ENCODE measurements at regions not wholly inside any gene's neighbourhood (a gene's known extent, or its start where the extent isn't known, plus 50 kb on each side); places are given as distances from the start of the nearest gene placed in this dataset.
"Not testable (repeated sequence)": the region's sequence is repeated elsewhere in the genome, so short reads cannot be mapped to it uniquely, and the experiment has no call there.

DNA sequence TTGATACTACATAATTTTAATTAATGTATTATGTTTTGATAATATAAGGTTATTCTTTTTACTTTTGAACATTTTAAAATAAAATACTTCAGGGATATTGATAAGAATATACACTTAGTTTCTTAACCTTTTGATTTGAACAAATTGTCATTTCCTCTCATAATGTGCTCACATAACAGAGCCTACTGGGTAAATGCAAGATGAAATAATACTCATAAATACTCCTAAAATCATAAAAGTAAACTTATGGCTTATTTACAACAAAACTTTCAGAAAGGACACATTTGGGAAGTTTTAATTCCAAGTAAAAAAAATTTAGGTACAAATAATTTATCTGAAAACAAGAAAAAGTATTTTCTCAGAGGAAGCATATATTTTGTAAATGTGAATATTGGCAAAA, 101.6 kb upstream of the ABCB5 start:
- DNase-seq = no peak
- intact Hi-C loops (cut with DNase I) = no loop called here

DNA sequence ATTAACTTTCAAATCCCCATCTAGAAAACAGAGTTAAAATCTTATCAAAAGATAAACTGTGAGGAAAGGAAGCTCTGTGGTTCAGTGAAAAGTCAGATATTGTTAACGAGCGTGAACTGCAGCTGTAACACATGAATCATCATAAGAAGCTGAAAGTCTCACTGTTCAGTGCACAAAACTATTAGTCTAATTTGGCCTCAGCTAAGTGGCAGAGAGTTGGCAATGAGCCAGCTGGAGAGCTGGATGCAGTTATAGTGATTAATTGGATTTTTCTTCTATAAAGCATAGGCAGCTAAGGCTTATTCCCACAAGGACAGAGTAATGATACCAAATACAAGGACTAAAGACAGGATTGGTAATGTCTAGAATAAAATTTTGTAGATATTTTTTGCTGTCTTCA, 101.1 kb upstream of the ABCB5 start:
- peak; percentile 6 to 88 (median 61) for DNase-seq
- intact Hi-C loops (cut with DNase I) = no loop called here

DNA sequence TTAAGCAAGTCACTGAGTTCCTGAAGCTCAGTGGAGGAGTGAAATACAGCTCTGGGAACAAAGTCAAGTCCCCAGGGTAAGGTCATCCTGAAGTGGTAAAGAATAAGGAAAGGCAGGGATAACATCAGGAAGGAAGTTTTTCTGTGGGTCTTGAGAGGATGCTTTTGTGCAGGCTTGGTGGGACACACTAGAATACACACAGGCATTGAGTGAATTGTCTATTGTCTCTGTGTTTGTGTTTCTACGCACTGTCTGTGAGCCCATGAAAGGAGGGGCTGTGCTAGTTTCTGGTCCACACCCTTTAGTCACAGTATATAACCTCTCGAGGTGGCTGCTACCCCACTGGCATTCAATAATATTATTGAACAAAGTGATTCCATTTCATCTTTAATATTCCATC, 95.8 kb upstream of the ABCB5 start:
- peak in 18 of 42 donors; percentile 7 to 51 (median 20) for DNase-seq
- intact Hi-C loops (cut with DNase I) = no loop called here

DNA sequence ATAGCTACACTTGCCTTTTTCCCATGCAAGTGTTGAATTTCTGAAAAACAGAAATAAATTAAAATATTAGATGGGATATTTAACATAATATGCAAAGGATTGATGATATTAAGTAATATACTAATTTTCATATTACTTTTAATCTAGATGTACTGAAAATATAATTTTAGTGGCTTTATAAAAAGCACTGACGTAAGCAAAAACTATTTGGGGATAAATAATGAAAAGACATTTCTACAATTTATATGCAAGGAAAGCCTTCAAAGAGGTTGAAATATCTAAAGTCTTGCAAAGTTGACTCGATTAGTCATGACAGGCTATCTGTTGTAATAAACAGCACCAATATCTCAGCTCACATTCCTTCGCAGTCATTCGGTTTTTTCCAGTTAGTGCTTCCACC, 94.9 kb upstream of the ABCB5 start:
- intact Hi-C loops (cut with DNase I) = no loop called here
- DNase-seq = no peak

DNA sequence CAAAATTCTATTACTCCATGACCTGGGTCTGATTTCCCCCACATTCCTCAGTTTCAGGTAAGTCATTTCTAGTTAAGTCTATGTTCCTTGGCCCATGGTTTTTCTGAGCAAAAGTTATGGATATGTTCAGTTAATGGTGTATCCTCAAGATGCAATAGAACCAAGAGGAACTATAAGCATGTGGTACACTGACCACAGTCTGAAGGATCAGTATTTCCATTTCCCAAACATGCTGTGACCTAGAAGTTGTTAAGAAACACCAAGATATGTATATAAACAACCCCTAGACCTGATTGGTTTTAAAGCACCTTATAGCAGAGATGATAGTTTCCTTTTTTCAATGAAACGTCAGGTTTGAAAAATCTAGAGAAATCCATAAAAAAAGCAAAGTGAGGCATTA, 94.2 kb upstream of the ABCB5 start:
- intact Hi-C loops (cut with DNase I) = no loop called here
- no peak for DNase-seq

DNA sequence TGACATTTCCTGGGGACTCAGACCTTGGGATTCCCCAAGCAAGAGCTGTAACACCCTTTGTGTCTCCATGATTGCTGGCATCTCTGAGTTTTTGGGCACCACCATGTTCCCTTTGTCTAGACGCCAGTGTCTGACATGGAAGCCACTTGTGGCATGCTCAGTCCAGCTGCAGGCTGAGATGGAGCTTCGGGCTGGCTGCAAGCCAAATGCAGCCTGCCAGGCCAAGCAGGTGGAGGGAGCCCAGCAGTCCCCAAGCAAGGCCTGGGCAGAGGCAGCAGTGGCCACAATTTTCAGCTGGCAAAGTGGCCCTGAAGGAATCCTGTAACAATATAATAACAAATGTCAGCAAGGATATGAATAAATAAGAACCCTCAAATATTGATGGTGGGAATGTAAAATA, 86.2 kb upstream of the ABCB5 start:
- DNase-seq = no peak
- intact Hi-C loops (cut with DNase I) = no loop called here

DNA sequence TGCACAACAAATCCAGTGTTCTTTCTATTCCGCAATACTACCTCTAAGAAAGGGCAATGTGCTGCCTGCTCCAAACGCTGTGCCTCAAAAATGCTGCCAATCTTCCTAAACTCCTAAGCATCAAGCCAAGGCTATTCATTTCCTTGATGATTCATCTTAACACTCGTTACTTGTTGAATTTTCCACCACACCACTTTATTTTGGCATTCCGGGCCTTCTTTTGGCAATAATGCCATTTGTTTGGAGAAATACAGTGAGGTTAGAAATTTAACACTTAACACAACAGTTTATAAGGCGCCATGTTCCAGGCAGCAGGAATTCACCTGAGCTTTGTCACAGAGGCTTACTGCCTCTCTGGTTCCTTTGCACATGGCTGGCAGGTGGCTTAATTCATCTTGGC, 82.6 kb upstream of the ABCB5 start:
- DNase-seq = peak in 1 of 42 donors; percentile 60
- intact Hi-C loops (cut with DNase I) = no loop called here

DNA sequence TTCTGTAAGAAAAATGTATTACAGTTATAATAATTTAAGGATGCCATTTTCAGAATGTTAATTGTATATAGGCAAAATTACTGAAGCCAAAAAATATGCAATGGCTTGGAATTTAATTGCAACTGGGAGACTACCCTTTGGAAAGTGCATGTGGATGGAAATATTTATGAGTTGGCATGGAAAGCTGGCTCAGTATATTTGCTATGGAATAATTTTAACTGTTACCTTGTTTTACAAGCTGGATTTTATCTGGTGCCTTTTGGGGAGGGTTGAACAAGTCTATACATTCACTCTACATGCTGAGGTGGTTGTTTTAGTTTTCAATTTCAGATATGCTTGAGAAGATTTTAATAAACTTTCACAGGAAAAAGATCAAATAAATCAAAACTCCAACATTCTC, 80.9 kb upstream of the ABCB5 start:
- DNase-seq = no peak
- intact Hi-C loops (cut with DNase I) = no loop called here

DNA sequence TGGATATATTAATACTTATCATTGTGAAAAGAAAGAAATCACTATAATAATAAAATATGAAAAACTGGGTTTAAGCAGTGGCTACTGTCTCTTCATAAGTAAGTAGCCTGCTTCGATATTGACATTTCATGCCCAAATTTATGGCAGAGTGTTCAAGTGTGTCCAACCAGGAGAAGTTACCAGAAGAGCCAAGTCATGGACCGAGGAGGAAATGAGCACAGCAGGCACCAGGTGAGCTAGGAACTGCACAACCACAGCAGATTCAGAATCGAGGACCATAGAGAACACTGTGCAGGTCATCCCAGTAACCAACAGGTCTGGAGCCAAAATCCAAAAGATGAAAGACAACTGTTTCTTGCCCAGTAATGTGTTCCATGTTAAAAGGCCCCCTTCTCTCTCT, 79.9 kb upstream of the ABCB5 start:
- intact Hi-C loops (cut with DNase I) = no loop called here
- no peak for DNase-seq

DNA sequence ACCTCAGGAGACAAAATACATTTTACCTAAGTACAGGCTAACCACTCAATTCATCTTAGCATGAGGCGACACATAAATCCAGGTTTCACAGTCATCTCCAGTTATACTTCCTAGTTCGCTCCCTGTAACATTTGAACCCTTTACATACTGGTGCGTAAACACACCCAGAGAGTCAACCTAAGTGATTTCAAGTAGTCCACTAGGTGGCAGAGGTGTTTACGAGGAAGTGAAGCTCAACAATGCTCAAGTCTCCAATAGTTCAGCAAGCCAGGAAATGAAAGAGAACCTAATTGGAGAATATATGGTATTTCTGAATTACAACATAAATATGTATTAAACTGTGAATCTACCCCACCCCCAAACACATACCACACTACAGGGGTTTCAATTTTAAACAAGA, 76.3 kb upstream of the ABCB5 start:
- intact Hi-C loops (cut with DNase I) = no loop called here
- DNase-seq = no peak

DNA sequence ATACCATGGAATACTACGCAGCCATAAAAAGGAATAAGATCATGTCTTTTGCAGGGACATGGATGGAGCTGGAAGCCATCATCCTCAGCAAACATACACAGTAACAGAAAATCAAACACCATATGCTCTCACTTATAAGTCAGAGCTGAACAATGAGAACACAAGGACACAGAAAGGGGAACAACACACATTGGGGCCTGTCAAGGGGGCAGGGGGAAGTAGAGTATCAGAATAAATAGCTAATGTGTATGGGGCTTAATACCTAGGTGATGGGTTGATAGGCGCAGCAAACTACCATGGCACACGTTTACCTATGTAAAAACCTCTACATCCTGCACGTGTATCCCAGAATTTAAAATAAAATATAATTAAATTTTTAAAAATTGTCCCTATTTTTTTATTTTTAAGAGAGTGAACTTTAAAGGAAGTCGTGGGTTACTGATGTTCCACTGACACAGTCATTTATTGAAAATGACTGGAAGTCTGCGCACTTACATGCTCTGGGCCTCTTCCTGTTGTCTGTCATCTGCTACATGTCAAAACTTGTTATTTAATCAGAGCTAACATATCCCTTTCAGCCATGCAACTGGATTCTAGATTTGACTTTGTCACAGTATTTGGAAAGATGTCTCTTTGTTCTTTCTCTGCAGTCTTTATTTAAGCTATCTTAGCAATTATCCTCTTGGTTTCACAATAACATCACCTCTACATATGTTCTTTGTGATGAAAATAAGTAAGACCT, 73.7 kb upstream of the ABCB5 start:
- no peak for DNase-seq
- intact Hi-C loops (cut with DNase I) = no loop called here

DNA sequence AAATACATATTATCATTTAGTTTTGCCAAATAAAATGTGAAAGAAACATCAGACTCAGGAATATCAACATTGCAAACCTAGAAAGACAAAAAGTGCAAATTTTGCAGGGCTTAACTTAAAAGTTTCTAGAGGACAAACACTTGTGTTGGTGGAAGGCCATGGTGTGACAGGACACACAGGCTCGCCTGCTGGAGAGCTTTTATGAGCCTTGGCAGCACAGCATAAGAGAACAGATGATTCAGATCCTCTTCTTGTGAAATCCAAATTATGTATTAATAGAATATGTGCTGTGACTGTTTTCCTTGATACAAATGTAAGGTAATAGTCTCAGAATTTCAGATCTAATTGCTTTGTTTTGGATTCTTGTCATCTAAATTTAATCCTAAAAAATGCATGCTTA, 72.9 kb upstream of the ABCB5 start:
- DNase-seq = no peak
- intact Hi-C loops (cut with DNase I) = no loop called here

DNA sequence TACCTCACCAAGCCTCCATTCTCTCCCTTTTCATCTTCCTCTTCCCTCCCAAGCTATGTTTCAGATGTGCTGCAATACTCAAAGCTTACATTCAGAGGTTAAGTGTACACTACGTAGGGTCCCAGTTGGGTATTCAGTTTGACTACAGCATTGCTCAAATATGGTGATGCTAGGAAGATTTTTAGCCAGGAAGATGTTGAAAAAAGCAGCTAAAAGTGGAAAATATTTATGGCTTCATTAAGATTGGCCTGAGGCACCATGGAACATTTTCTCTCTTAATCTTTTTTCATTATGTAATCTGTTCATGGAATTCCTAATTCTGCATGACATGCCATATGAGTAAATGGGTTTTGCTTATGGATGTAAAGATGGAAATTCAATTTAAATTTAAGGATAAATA, 72.0 kb upstream of the ABCB5 start:
- intact Hi-C loops (cut with DNase I) = no loop called here
- no peak for DNase-seq

DNA sequence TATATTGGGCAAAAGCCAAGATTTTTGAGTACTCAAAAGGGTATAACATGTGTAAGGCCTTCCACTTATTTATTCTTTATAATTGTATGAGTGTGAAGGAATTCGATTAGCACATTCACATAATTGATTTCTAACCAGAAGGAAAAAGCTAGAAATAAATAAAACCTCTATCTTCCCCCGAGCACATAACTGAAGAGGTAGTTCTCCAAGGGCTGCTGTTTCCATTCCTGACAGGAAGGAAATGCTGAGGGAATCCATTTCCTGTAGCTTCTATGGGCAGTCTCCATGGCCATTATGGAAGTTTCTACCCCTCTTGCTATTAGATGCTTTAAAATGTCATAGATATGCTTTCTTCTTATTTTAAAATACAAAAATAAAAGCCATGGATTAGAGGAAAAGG, 70.5 kb upstream of the ABCB5 start:
- DNase-seq = no peak
- intact Hi-C loops (cut with DNase I) = no loop called here

DNA sequence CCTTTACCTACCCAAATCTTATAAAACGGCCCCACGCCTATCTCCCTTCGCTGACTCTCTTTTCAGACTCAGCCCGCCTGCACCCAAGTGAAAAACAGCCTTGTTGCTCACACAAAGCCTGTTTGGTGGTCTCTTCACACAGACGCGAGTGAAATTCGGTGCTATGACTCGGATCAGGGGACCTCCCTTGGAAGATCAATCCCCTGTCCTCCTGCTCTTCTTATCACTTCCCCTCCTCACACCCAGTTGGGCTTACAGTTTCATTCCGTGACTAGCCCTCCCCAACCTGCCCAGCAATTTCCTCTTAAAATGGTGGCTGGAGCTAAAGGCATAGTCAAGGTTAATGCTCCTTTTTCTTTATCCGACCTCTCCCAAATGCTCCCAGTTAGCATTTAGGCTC, 68.5 kb upstream of the ABCB5 start:
- DNase-seq; intact Hi-C loops (cut with DNase I): not testable (repeated sequence)

DNA sequence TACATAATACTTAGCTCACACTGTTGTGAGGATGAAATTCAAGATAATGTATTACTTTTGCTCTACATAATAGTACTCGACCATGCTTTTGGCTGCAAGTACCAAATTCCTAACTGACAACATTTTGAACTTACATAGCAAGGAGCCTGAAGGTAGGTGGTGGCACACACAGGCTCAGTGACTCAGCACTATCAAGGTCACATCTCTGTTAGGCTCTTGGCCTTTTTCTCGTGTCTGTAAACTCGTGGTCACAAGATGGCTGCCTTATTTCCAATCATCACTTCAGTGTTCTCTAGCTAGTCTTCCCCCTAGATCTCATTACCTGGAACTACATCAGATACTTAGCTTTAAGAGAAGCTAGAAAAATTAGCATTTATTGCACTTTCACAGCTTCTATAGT, 61.4 kb upstream of the ABCB5 start:
- no peak for DNase-seq
- intact Hi-C loops (cut with DNase I) = no loop called here

DNA sequence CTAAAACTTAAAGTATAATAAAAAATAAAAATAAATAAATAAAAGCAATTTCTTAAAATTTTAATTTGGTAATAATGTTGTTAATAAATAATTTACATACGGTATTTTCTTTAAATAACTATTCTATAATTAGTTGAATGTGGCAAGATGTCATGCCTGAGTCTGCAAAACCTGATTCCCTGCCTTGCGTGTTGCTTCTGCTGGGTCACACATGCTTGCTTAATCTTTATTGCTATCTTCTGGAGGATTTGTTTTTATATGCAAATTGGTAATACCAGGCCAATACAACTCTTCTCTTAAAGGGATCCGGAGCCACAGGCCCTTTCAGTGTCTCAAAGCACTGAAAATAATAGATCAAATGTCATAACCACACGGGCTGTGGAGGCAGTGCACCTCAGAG, 59.4 kb upstream of the ABCB5 start:
- no peak for DNase-seq

DNA sequence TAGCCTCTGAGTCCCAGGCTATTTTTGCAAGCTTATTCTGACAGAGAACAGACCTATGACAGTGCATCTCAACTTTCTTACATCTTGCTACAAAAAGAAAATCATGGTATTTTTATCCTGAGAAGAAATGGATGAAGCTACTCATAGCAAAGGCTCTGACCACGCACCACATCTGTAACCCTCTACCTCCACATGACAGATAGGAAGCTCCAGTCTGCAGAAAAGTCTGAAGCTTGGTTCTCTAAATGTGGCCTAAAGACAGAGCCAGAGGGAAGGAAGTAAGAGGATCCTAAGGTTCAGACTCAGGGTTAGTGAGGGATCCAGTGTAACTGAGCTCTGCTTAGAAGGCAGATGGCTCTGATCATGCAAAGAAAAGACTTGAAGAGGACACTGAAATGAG, 58.4 kb upstream of the ABCB5 start:
- no peak for DNase-seq
- intact Hi-C loops (cut with DNase I) = no loop called here

More for the DNA sequence above, 59.4 kb upstream of the ABCB5 start:
- intact Hi-C loops (cut with DNase I) = no loop called here

DNA sequence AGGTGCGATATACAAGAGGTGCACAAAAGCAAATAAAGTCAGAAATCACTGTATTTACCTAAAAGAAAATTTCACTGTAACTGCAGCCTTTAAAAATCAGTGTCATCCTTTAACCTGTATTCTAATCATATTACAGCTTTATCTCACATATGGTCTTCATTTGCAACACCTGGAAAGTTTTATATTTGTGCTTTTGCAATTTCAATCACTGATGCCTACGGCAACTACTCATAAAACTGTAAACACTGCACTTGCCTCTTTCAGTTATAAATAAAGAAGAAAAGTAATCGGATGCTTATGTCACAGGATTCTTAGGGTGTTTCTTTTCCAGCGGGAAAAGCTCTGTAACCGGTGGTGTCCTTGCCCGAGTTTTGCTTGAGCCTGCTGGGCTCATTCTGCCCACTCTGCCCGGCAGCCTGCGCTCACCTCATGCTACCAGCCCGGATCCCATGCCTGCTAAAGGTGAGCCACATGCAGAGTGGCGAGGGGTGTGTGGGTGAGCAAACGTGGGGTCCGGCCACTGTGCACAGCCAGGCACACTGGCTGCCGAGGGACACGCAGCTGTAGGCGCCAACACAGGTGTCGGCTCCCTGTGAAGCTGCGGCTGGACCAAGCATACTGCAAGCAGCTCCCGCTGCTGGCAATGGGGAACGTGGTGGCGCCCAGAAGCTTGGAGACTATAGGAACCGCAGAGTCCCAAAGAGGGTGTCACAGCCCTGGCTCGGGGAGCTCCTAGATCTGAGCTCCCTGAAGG, 56.3 kb upstream of the ABCB5 start:
- peak in 1 of 42 donors; percentile 1 for DNase-seq

DNA sequence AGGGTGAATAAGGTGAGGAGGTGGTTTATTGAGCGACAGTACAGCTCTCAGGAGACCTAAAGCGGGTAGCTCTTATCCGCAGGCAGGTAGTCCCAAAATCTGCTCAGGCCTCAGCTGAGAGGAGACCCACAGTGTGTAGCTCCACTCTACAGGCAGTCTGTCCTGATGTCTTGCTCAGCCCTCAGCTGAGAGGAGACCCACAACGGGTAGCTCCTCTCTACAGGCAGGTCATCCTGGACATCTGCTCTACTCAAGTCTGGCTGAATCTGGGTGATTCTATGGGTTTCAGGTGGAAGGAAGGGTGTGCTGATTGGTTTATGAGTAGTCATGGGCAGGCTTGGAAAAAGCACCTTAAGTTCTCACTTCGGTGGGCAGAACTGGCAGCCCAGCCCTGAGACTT, 55.6 kb upstream of the ABCB5 start:
- intact Hi-C loops (cut with DNase I) = no loop called here
- no peak for DNase-seq

More for the DNA sequence above, 56.3 kb upstream of the ABCB5 start:
- intact Hi-C loops (cut with DNase I) = no loop called here
